GM21515 (cell line): ENCODE measurements at regions not wholly inside any gene's neighbourhood (a gene's known extent, or its start where the extent isn't known, plus 50 kb on each side); places are given as distances from the start of the nearest gene placed in this dataset.

ENCODE experiments used
- ATAC-seq: cut with Tn5 transposase; IDR thresholded peaks from one replicate; pipeline ENCODE4 v1.9.1; 2021; ENCODE audit not compliant: unreplicated experiment

GRCh38 chr16:66070140-66070917 is 296.2 kb upstream of the CDH5 start:
- no peak for ATAC-seq

GRCh38 chr16:66069587-66069986 is 296.9 kb upstream of the CDH5 start:
- no peak for ATAC-seq

- ATAC-seq: no peak
These were observed 300.1 kb upstream of the CDH5 start for GRCh38 chr16:66066404-66066803.

- no peak for ATAC-seq
These were observed 300.6 kb upstream of the CDH5 start for GRCh38 chr16:66065925-66066324.

GRCh38 chr16:66064801-66065530 is 301.5 kb upstream of the CDH5 start:
- no peak for ATAC-seq

GRCh38 chr16:66058832-66059231 is 307.7 kb upstream of the CDH5 start:
- ATAC-seq: no peak

GRCh38 chr16:66058172-66058691 is 308.3 kb upstream of the CDH5 start:
- ATAC-seq: no peak

GRCh38 chr16:66057057-66057456 is 309.4 kb upstream of the CDH5 start:
- no peak for ATAC-seq

GRCh38 chr16:66054095-66054494 is 312.4 kb upstream of the CDH5 start:
- no peak for ATAC-seq

- ATAC-seq: no peak
These were observed 313.7 kb upstream of the CDH5 start for GRCh38 chr16:66052745-66053144.

- no peak for ATAC-seq
These were observed 315.5 kb upstream of the CDH5 start for GRCh38 chr16:66050991-66051390.

GRCh38 chr16:66049865-66050264 is 316.6 kb upstream of the CDH5 start:
- ATAC-seq: no peak

GRCh38 chr16:66045626-66046025 is 320.9 kb upstream of the CDH5 start:
- ATAC-seq: no peak

GRCh38 chr16:66044556-66044955 is 321.9 kb upstream of the CDH5 start:
- ATAC-seq: no peak

- no peak for ATAC-seq
These were observed 322.4 kb upstream of the CDH5 start for GRCh38 chr16:66044089-66044488.

- no peak for ATAC-seq
These were observed 323.2 kb upstream of the CDH5 start for GRCh38 chr16:66043326-66043725.

- ATAC-seq: no peak
These were observed 324.1 kb upstream of the CDH5 start for GRCh38 chr16:66042341-66042740.

- ATAC-seq: no peak
These were observed 324.6 kb upstream of the CDH5 start for GRCh38 chr16:66041907-66042306.

- no peak for ATAC-seq
These were observed 326.7 kb upstream of the CDH5 start for GRCh38 chr16:66039793-66040192.

GRCh38 chr16:66036793-66037715 is 329.4 kb upstream of the CDH5 start:
- no peak for ATAC-seq

- ATAC-seq: no peak
These were observed 330.3 kb upstream of the CDH5 start for GRCh38 chr16:66036184-66036583.
